ENCODE measurements at regions not wholly inside any gene's neighbourhood (a gene's known extent, or its start where the extent isn't known, plus 50 kb on each side); places are given as distances from the start of the nearest gene placed in this dataset.
"Not testable (repeated sequence)": the region's sequence is repeated elsewhere in the genome, so short reads cannot be mapped to it uniquely, and the experiment has no call there.

DNA sequence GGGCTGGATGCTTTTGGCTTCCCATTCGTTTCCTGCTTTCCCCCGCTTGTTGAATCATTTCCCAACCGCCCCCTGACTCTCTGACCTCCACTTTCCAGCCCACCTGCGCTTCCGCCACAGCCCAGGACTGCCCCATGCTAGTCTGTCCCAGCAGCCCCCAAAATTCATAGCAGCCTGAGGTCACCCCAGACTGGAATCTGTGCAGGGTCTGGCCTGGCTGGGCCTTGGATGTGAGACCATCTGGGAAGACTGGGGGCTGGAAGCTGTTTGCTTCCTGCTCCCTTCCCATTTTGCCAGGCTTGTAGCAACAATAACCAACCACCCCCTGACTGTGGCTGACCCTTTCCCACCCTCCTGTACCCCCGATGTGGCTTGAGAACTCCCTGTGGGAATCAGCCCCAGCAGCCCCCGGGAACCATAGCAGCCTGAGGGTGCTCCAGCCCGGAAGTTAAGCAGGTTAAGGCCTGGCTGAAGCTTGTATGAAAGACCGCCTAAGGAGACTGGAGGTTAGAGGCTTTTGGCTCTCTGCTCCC, 2290.8 kb downstream of the TP53TG3F start:
- DNase-seq (ENCODE audit: low read depth) = no peak

DNA sequence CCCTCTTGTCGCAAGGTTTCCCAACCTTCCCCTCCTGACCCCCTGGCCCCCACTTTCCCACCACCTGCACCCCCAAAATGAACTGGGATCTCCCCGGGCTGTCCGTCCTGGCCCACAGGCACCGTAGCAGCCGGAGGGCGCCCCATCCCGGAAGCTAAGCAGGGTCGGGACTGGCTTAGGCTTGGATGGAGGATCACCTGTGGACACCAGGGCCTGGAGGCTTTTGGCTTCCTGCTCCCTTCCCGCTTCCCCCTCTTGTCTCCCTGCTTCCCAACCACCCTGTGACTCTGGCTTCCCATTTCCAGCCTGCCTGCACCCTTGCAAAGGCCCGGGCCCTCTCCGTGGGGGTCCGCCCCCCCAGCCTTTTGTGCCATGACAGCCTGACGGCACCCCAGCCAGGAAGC, 2291.3 kb downstream of the TP53TG3F start:
- DNase-seq (ENCODE audit: low read depth) = no peak

DNA sequence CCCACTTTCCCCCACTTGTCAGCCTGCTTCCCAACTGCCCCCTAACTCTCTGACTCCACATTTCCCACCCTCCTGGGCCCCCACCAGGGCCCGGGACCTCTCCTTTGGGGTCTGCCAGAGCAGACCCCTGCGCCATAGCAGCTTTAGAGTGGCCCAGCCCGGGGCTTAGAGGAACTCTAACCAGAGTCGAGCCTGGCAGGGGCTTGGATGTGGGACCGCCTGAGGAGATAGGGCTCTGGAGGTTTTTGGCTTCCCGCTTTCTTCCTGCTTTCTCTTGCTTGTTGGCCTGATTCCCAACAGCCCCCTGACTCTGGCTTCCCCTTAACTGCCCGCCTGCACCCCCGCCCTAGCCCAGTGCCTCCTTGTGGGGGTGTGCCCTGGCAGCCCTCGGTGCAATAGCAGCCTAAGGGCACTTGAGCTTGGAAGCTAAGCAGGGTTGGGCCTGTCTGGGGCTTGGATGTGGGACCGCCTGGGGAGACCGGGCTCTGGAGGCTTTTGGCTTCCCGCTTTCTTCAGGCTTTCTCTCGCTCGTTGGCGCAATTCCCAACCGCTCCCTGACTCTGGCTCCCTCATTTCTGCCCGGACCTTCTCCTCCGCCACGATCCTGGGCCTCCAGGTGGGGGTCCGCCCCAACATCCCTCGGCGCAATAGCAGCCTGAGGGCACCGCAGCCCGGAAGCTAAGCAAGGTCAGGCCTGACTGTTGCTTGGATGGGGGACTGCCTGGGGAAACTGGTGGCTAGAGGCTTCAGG, 2292.0 kb downstream of the TP53TG3F start:
- DNase-seq (ENCODE audit: low read depth) = no peak

DNA sequence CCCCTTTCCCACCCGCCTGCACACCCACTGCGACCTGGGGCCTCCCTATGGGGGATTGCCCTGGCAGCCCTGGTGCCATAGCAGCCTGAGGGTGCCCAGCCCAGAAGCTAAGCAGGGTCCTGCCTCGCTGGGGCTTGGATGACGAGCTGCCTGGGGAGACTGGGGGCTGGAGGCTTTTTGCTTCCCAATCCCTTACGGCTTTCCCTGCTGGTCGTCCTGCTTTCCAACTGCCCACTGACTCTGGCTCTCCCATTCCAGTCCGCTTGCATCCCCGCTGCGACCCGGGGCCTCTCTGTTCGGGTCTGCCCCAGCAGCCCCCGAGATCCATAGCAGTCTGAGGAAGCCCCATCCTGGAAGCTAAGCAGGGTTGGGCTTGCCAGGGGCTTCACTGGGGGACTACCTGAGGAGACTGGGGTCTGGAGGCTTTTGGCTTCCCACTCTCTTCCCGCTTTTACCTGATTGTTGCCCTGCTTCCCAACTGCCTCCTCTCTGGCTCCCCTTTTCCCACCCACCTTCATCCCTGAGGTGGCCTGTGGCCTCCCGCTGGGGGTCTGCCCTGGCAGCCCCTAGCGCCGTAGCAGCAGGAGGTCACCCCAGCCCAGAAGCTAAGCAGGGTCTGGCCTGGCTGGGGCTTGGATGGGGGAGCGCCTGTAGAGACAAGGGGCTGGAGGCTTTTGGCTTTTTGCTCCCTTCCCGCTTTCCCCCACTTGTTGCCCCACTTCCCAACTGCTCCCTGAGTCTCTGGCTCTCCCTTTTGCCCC, 2292.8 kb downstream of the TP53TG3F start:
- DNase-seq (ENCODE audit: low read depth) = no peak

DNA sequence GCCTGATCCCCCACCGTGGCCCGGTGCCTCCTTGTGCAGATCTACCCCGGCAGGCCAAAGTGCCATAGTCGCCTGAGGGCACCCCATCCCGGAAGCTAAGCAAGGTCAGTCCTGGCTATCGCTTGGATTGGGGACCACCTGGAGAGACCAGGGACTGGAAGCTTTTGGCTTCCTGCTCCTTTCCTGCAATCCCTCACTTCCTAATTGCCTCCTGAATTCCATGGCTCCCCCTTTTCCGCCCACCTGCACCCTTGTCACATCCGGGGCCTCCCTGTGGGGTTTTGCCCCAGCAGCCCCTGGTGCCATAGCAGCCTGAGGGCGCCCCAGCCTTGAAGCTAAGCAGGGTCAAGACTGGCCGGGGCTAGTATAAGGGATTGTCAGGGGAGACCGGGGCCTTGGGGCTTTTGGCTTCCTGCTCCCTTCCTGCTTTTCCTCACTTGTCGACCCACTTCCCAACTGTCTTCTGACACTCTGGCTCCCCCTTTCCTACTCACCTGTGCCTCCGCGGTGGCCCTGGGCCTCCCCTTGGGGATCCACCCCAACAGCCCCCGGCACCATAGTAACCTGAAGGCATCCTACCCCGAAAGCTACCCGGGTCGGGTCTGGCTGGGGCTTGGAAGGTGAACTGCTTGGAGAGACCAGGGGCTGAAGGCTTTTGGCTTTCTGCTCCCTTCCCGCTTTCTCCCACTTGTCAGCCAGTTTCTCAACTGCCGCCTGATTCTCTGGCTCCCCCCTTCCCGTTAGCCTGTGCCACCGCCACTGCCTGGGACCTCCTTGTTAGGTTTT, 2293.6 kb downstream of the TP53TG3F start:
- DNase-seq (ENCODE audit: low read depth) = no peak

DNA sequence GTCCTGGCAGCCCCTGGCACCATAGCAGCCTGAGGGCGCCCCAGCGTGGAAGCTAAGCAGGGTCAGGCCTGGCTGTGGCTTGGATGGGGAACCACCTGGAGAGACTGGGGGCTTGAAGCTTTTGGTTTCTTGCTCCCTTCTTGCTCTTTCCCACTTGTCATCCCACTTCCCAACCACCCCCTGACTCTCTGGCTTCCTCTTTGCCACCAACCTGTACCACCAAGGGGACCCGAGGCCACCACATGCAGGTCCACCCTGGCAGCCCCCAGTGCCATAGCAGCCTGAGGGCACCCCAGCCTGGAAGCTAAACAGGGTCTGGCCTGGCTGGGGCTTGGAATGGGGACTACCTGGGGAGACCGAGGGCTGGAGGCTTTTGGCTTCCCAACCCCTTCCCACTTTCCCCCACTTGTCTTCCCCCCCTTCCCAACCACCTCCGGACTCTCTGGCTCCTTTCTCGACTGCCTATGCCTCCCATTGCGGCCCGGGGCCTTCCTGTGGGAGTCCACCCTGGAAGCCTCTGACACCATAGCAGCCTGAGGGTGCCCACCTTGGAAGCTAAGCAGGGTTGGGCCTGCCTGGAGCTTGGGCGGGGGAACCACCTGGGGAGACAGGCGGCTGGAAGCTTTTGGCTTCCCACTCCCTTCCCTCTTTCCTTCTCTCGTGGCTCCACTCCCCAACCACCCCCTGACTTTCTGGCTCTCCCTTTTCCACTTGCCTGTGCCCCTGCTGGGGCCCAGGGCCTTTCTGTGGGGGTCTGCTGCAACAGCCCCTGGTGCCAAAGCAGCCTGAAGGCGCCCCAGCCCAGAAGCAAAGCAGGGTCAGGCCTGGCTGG, 2294.4 kb downstream of the TP53TG3F start:
- no peak for DNase-seq (ENCODE audit: low read depth)

DNA sequence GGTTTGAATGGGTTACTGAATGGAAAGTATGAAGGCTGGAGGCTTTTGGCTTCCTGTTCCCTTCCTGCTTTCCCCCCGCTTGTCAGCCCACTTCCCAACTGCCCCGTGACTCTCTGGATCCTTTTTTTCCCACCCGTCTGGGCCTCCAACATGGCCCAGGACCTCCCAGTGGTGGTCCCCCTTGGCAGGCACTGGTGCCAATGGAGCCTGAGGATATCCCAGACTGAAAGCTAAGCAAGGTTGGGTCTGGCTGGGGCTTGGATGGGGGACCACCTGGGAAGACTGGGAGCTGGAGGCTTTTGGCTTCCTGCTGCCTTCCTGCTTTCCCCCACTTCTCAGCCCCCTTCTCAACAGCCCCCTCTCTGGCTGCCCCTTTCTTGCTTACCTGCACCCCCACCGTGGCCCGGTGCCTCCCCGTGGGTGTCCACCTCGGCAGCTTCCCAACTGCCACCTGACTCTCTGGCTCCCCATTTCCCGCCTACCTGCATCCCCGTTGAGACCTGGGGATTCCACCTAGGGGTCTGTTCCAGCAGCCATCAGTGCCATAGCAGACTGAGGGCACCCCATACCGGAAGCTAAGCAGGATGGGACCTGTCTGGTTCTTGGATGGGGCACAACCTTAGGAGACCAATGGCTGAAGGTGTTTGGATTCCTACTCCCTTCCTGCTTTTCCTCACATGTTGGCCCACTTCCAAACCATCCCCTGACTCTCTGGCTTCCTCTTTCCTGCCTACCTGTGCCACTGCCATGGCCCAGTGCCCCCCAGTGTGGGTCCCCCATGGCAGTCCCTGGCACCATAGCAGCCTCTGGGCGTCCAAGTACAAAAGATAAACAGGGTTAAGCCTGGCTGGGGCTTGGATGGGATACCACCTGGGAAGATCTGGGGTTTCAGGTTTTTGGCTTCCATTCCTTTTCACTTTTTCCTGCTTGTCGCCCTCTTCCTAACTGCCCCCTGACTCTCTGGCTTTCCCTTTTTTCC, 2295.3 kb downstream of the TP53TG3F start:
- DNase-seq (ENCODE audit: low read depth) = no peak

DNA sequence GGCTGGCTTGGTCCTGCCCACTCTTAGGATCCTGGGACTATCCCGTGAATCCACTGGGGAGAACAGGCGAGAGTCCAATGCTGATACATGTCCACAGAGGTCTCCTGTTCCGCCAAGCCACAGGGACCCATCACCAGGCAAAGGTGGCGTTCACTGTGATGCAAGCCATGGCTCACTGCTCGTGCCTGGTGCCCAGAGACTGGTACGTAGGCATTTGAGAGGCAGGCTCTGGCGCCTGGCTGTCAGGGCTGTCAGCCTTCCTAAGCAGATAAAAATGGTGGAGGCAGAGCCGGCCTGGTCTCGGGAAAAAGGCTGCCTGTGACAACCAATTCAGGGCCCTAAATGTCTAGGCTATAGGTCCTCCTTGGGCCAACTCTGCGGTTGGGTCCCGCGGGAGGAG, 2329.0 kb downstream of the TP53TG3F start:
- no peak for DNase-seq (ENCODE audit: low read depth)

DNA sequence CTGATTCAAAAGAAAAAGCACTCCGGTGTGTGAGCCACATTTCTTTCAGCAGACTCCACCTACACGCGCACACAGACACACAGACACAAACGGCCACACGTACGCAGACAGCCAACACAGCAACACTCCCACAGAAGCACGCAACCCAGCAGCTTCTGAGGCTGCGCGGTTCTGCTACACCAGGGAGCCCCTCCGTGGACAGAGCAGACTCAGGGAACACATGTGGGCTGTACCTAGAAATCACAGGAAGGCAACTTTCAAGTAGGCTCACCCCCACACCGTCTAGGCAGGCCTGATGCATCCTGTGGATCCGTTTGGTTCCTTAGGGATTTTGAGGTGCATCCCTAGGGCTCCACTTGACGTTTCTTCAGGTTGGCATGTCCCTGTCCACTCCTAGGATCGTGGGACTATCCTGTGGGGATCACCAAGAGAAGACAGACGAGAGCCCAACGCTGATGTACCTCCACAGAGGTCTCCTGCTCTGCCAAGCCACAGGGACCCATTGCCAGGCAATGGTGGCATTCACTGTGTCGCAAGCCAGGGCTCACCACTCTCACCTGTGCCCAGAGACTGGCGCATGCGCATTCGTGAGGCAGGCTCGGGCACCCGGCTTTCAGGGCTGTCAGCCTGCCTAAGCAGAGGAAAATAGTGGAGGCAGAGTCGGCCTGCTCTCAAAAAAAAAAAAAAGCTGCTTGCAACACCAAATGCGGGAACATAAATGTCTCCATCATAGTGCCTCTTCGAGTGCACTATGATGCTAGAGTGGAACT, 2333.3 kb downstream of the TP53TG3F start:
- DNase-seq (ENCODE audit: low read depth) = no peak

DNA sequence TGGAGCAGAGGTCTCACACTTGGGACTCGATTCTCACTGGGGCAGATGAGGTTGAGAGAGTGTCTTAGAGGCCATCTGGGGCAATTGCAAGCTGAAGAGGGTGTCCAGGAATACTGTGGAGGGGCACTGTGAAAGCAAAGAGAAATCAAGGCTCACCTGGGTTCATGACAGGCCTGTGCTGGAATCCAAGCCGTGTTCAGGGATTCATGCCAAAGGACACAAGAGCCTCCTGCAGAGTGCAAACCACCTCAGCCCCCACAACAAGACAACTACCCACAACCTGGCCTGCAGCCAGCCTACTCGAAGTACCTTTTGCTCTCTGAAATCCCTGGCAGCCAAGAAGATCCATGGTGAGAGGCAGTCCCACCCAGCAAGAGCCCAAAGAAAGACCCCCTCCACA, 2334.2 kb downstream of the TP53TG3F start:
- DNase-seq (ENCODE audit: low read depth) = no peak

DNA sequence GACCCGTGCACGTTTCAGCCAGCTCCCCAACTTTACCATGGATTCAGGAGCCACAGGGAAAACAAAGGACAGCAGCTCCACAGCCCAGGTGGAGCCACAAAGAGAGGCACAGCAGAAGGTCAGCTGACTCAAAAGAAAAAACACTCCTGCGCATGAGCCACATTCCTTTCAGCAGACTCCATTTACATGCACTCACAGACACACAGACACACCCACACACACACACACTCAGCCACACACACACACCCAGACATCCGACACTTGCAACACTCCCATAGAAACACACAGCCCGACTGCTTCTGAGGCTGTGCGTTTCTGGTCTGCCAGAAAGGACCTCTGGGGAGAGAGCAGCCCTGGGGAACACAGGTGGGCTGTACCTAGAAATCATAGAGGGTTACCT, 2335.5 kb downstream of the TP53TG3F start:
- no peak for DNase-seq (ENCODE audit: low read depth)

DNA sequence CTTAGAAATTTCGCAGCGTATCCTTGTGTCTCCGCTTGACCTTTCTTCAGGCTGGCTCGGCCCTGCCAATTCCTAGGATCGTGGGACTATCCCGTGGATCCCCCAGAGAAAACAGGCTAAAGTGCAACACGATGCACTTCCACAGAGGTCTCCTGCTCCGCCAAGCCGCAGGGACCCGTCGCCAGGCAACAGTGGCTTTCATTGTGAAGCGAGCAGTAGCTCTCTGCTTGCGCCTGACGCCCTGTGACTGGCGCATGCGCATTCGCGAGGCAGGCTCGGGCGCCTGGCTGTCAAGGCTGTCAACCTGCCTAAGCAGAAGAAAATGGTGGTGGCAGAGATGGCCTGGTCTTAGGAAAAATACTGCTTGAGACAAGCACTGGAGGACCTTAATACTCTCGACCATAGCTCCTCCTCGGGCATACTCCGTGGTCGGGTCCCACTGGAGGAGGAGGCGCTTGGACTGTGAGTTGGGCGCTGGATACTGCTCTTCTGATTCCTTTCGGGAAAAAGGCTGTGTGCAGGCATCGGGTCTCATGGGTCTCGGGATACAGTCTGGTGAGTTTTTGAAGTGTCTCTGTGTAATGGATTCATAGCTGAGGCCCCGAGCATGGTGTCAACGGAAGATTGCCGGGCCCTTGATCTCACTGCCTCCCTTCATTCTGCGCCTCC, 2336.1 kb downstream of the TP53TG3F start:
- DNase-seq (ENCODE audit: low read depth) = no peak

DNA sequence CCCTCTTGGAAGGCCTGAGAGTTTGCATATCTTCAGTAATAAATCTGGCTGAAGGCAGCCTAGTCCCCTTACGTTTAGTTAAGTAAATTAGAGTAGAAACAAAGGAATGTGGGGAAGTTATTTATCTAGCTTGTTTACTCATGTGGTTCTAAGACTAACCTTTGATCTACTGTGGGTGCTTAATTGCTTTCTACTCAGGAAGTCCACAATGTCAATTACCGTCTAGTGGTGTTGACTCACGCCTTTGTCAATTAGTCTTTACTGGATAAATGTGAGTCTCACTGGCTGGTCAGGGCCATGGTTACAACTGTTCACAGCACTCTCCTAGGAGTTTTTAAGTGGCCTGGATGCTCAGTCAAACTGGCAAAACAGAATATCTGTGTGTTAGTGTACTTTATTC, 2338.4 kb downstream of the TP53TG3F start:
- no peak for DNase-seq (ENCODE audit: low read depth)

DNA sequence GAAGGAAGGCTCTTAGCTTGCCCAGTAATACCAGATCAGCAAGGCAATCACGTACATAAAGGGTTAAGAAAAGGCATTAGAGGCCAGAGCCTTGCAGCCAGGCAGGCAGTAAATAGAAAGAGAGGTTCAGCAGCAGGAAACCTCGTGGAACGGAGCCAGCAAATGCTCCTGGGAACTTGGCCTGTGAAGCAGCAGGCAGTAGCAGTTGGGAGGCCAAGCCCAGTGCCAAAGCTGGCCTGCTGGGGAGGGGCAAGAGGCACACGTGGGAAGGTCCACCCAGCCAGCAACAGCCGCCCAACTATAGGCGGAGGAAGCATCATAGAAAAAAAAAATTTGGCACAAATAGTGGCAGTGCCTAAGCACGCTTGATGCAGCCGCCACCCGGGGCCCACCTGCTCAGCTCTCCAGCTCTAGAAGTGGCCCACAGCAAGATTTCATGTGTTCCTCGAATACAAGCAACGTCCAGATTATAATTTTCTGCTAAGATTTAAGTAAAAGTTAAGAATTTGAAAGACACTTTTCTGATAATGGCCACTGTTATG, 2339.5 kb downstream of the TP53TG3F start:
- DNase-seq (ENCODE audit: low read depth) = no peak

DNA sequence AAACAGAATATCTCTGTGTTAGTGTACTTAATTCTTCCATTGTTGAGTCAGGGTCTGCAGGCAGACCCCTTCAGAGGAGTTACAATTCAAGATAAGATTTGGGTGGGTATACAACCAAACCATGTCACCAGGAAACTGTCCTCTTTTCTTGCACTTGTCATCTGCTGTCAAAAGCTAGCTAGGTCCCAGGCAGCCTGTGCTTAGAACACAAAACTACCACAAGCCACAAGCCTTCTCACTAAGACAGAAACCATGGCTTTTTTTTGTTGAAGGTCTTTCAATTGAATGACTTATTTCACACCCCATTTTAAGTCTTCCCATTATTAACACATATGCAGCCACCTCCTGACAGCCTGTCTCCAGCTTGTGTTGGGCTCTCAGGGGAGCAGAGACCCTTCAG, 2345.1 kb downstream of the TP53TG3F start:
- not testable (repeated sequence) for DNase-seq (ENCODE audit: low read depth)

DNA sequence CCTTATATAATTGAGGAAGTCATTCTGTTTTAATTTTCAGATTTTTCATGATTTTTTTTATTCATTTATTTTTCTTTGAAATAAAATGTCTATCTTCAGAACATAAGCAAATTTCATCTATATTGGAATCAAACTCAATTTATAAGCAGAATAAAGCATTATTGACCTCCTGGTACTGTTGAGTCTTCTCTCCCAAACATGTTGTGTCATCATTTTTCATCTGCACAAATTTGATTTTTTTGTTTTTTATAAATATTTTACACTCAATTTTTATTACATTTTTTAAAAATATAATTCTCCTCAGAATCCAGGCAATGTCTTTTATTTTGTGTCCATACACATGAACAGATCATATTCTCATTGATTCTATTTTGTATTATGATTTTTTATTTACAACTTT, 2363.9 kb downstream of the TP53TG3F start:
- DNase-seq (ENCODE audit: low read depth) = no peak

DNA sequence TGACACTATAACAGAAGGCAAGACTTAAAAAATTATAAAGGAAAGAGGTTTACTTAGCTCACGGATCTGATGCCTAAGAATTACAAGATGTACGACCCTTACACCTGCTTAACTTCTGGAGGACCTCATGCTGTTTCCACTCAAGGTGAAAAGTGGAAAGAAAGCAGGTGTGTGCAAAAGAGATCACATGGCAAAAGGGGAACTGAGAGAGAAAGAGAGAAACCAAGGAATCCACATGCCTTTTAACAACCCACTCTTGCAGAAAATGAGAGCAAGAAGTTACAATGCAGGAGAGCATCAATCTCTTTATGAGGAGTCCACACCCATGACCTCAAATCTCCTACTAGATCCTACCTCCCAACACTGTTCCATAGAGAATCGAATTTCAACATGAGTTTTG, 2382.2 kb downstream of the TP53TG3F start:
- DNase-seq (ENCODE audit: low read depth) = no peak

DNA sequence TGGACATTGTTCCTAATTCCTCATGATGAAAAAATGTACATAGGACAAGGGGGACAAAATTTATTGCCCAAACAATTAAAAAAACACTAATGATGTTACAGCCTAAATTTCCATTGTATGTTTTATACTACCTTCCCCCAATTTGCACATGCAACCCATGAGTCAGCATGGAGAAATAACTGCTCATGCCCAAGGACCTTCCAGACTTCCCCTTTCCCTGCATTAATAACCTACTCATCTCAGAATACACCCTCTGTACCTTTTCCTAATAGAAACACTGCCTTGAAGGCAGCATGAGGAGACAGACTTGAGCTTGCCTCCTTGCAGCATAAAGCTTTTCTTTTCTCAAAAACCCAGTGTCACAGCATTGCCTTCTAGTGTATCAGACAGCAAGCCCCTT, 2402.8 kb downstream of the TP53TG3F start:
- DNase-seq (ENCODE audit: low read depth) = no peak

DNA sequence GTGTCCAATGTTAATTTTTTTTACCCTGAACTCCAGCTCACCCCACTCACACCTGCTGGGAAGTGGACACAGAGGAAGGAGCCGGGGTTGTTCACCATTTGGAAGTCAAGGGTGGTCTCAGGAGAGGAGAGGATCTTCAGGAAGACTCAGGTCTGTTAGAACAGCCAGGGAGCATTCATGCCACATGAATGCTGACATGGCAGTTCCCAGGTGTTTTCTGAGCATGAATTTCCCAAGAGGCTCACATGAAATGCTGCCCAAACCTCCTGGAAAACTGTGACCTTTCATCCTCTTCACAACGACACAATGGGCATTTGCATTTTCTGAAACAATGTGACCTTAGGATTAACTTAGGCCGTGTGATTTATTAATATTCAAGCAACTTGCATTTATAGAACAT, 2409.2 kb downstream of the TP53TG3F start:
- no peak for DNase-seq (ENCODE audit: low read depth)
